H1 (cell line): ENCODE measurements at regions not wholly inside any gene's neighbourhood (a gene's known extent, or its start where the extent isn't known, plus 50 kb on each side); places are given as distances from the start of the nearest gene placed in this dataset.

Experiments
- CTCF ChIA-PET: fragments of 300-600 bp; sonication (Branson Sonifier 250); formaldehyde crosslinking; loops from one replicate; lab custom pipeline; 2021; ENCODE audit not compliant: partially characterized antibody; lab: Charles Lee
- POLR2A ChIA-PET: fragments of 300-600 bp; sonication (Branson Sonifier 250); formaldehyde crosslinking; loops from one replicate; lab custom pipeline; 2021; ENCODE audit warnings: inconsistent platforms; ENCODE audit not compliant: partially characterized antibody; lab: Charles Lee
- DNase-seq, 2 experiments: peaks; one replicate each; pipeline versions ENCODE4 v3.0.0 to v3.0.0-alpha.2; 2010 to 2022; ENCODE audit warnings: low spot score in 2 of 2, low read depth in 1 of 2, mixed read lengths in 1 of 2
- FAIRE-seq: peaks from 2 replicates; lab custom pipeline; 2011; peaks lifted over from hg19 to GRCh38; lab: Jason Lieb, UNC
- H2AFZ ChIP-seq: 2 replicates; pipeline ENCODE4 v1.8.1; 2012; ENCODE audit warnings: low read length, inconsistent platforms
- H2AK5ac ChIP-seq: 2 replicates; pipeline ENCODE4 v1.6.1; 2013; ENCODE audit warnings: low read depth, low read length
- H2BK120ac ChIP-seq: replicated peaks from 2 replicates; pipeline ENCODE3; 2013; ENCODE audit warnings: low read depth, low read length, inconsistent platforms
- H2BK12ac ChIP-seq: 2 replicates; pipeline ENCODE4 v1.6.1; 2013; ENCODE audit warnings: low read depth, low read length
- H2BK15ac ChIP-seq: 2 replicates; pipeline ENCODE4 v1.6.1; 2013; ENCODE audit warnings: low read length
- H2BK20ac ChIP-seq: 2 replicates; pipeline ENCODE4 v1.6.1; 2013; ENCODE audit warnings: low read length
- H2BK5ac ChIP-seq: 2 replicates; pipeline ENCODE4 v1.6.1; 2013; ENCODE audit warnings: low read depth, low read length
- H3K14ac ChIP-seq: 2 replicates; pipeline ENCODE4 v1.6.1; 2013; ENCODE audit warnings: inconsistent platforms; ENCODE audit not compliant: insufficient read length
- H3K18ac ChIP-seq: 2 replicates; pipeline ENCODE4 v1.6.1; 2013; ENCODE audit warnings: low read length; ENCODE audit errors: extremely low read depth
- H3K23ac ChIP-seq: 2 replicates; pipeline ENCODE4 v1.6.1; 2013; ENCODE audit warnings: inconsistent platforms; ENCODE audit not compliant: insufficient read length
- H3K23me2 ChIP-seq: 2 replicates; pipeline ENCODE4 v1.6.1; 2013; ENCODE audit warnings: low read depth, low read length
- H3K27ac ChIP-seq: 2 replicates; pipeline ENCODE4 v1.6.1; 2011; ENCODE audit warnings: low read depth, low read length, inconsistent platforms
- H3K27me3 ChIP-seq, 4 experiments: replicated peaks in 1 of 4; 1 replicate in 1 of 4; 2 replicates in 3 of 4; pipeline versions ENCODE4 v1.6.1 to v1.8.1; 2011 to 2013; ENCODE audit warnings: low read length in 3 of 4, mild to moderate bottlenecking in 3 of 4, inconsistent platforms in 2 of 4, mixed read lengths in 2 of 4, moderate library complexity in 1 of 4; ENCODE audit not compliant: control insufficient read depth in 3 of 4, insufficient read depth in 3 of 4; ENCODE audit errors: extremely low read depth in 1 of 4
- H3K36me3 ChIP-seq, 4 experiments: 2 replicates each; pipeline versions ENCODE4 v1.6.1 to v1.8.1; 2011 to 2013; ENCODE audit warnings: mild to moderate bottlenecking in 4 of 4, low read length in 3 of 4, moderate library complexity in 2 of 4, control low read depth in 1 of 4, inconsistent platforms in 1 of 4; ENCODE audit not compliant: insufficient read depth in 4 of 4, control insufficient read depth in 2 of 4
- H3K4ac ChIP-seq: replicated peaks from 2 replicates; pipeline ENCODE3; 2013; ENCODE audit warnings: low read length, low read depth, mixed read lengths, inconsistent platforms; ENCODE audit not compliant: insufficient read length
- H3K4me1 ChIP-seq, 4 experiments: replicated peaks in 1 of 4; 1 replicate in 1 of 4; 2 replicates in 3 of 4; pipeline versions ENCODE4 v1.6.1 to v1.8.1; 2011 to 2013; ENCODE audit warnings: low read length in 3 of 4, inconsistent platforms in 2 of 4, mixed read lengths in 1 of 4; ENCODE audit not compliant: insufficient read depth in 4 of 4, control insufficient read depth in 3 of 4
- H3K4me2 ChIP-seq, 2 experiments: 2 replicates each; pipeline versions ENCODE4 v1.6.1 to v1.8.1; 2011 to 2013; ENCODE audit warnings: low read depth in 2 of 2, low read length in 2 of 2, control low read depth in 1 of 2, inconsistent platforms in 1 of 2, mild to moderate bottlenecking in 1 of 2; ENCODE audit not compliant: insufficient read depth in 1 of 2
- H3K4me3 ChIP-seq, 4 experiments: fragments of 200-600, 300-600 bp in 1 of 4; sonication (generic), shearing (Covaris generic), sonication (Bioruptor Twin) in 1 of 4; 2 replicates each; pipeline versions ENCODE4 v1.5.1 to v1.8.1; 2011 to 2016; ENCODE audit warnings: low read length in 4 of 4, low read depth in 3 of 4, control low read depth in 2 of 4, inconsistent platforms in 2 of 4, mild to moderate bottlenecking in 2 of 4, mixed read lengths in 1 of 4, moderate library complexity in 1 of 4; ENCODE audit not compliant: insufficient read depth in 2 of 4; ENCODE audit errors: extremely low read depth in 1 of 4
- H3K56ac ChIP-seq: replicated peaks from 2 replicates; pipeline ENCODE3; 2013; ENCODE audit warnings: low read depth, mild to moderate bottlenecking, mixed read lengths, low read length, inconsistent platforms; ENCODE audit not compliant: insufficient read length
- H3K79me1 ChIP-seq: 2 replicates; pipeline ENCODE4 v1.6.1; 2013; ENCODE audit warnings: low read depth, low read length, control low read depth
- H3K79me2 ChIP-seq, 2 experiments: 2 replicates each; pipeline versions ENCODE4 v1.6.1 to v1.8.1; 2012 to 2013; ENCODE audit warnings: low read length in 2 of 2, mild to moderate bottlenecking in 2 of 2, inconsistent platforms in 1 of 2; ENCODE audit not compliant: insufficient read depth in 2 of 2, control insufficient read depth in 1 of 2
- H3K9ac ChIP-seq, 4 experiments: replicated peaks in 1 of 4; 1 replicate in 1 of 4; 2 replicates in 3 of 4; pipeline versions ENCODE4 v1.6.1 to v1.8.1; 2011 to 2013; ENCODE audit warnings: low read depth in 3 of 4, low read length in 3 of 4, control low read depth in 2 of 4, mild to moderate bottlenecking in 2 of 4, moderate library complexity in 2 of 4, inconsistent platforms in 1 of 4; ENCODE audit errors: extremely low read depth in 1 of 4
- H3K9me3 ChIP-seq, 2 experiments: 2 replicates each; pipeline versions ENCODE4 v1.6.1 to v1.8.1; 2012 to 2013; ENCODE audit warnings: mild to moderate bottlenecking in 2 of 2, moderate library complexity in 2 of 2, control low read depth in 1 of 2, inconsistent platforms in 1 of 2, low read depth in 1 of 2, low read length in 1 of 2, mixed read lengths in 1 of 2; ENCODE audit not compliant: insufficient read depth in 2 of 2
- H4K20me1 ChIP-seq, 2 experiments: replicated peaks in 1 of 2; 2 replicates each; pipeline versions ENCODE3 to v1.8.1; 2011 to 2013; ENCODE audit warnings: inconsistent platforms in 2 of 2, low read length in 2 of 2, mild to moderate bottlenecking in 1 of 2; ENCODE audit not compliant: insufficient read depth in 2 of 2, control insufficient read depth in 1 of 2
- H4K5ac ChIP-seq: 2 replicates; pipeline ENCODE4 v1.6.1; 2013; ENCODE audit warnings: low read length, low read depth, mixed read lengths, inconsistent platforms; ENCODE audit not compliant: insufficient read length
- H4K8ac ChIP-seq: 2 replicates; pipeline ENCODE4 v1.8.0; 2013; ENCODE audit warnings: mild to moderate bottlenecking, moderate library complexity, low read length, inconsistent platforms; ENCODE audit not compliant: insufficient read depth; ENCODE audit errors: extremely low read depth
- H4K91ac ChIP-seq: replicated peaks from 2 replicates; pipeline ENCODE3; 2013; ENCODE audit warnings: low read length, mixed read lengths, inconsistent platforms; ENCODE audit not compliant: insufficient read length
- BACH1 ChIP-seq: IDR thresholded peaks from 2 replicates; pipeline ENCODE4 v1.6.1; 2012; ENCODE audit warnings: low read length, improper control_type of control experiment
- BCL11A ChIP-seq, 2 experiments: IDR thresholded peaks; one replicate each; pipeline ENCODE4 v1.6.1; 2011; ENCODE audit warnings: low read depth in 2 of 2, low read length in 2 of 2, mild to moderate bottlenecking in 2 of 2
- BRCA1 ChIP-seq: IDR thresholded peaks from 2 replicates; pipeline ENCODE4 v1.6.1; 2012; ENCODE audit warnings: low read depth, low read length, improper control_type of control experiment
- NANOG ChIP-seq: IDR thresholded peaks from 2 replicates; pipeline ENCODE4 v1.6.1; 2011; ENCODE audit warnings: low read length, low read depth, mild to moderate bottlenecking, inconsistent platforms; ENCODE audit not compliant: insufficient read depth, poor library complexity, severe bottlenecking
- PHF8 ChIP-seq: fragments of 200-600 bp; sonication (generic); conservative IDR thresholded peaks from 2 replicates; pipeline ENCODE4 v1.7.1; 2012; ENCODE audit warnings: low read depth, mild to moderate bottlenecking, inconsistent platforms, low read length, moderate library complexity
- TF ChIP-seq, protein P1 (sequence below): IDR thresholded peaks from 2 replicates; pipeline ENCODE4 v1.6.1; 2011; ENCODE audit warnings: low read depth, mild to moderate bottlenecking, low read length; ENCODE audit not compliant: insufficient read depth

DNA sequence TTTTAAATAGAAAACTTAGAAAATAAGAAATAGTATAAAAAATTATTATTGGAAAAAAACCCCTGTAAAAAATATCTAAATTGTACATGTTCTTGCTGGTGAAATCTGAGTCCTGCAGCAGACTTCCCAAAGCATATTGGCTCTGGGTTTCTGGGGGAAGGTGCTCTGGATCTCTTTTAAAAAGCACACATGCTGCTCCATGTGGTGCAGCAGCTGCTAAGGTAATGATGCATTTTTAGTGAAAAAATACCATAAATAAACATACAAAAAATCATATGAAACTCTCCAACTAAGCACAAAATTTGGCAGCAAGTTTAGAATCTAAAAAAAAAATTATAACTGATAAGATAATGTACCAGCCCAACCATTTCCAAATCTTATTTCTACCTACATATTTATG, 216.5 kb downstream of the GPD2 start (continued):
- TF ChIP-seq PHF8, result no peak

DNA sequence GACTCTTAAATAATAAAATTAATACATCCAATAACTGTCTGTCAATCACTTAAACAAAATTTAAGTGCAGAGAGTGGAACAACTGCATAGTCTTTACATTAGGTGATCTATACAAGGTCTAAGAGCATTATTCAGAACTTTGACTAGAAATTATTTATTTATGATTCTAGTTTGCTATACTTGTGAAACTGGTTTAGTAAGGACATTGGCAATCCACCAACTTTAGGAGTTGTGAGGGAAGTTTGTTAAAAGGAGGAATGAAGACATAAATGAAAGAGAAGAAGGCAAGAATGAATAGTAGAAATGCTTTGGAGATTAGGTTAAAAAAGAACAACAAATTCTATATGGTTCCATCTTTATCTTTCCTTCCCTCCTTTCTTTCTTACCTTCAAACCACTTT, 217.5 kb downstream of the GPD2 start:
- Histone ChIP-seq H3K79me1 (no peaks in the 10 kb centered on the region), H4K91ac (no peak overlapping the region), H3K23ac (no peak overlapping the region), H2BK120ac (no peak overlapping the region), H2AFZ (no peak overlapping the region), H3K56ac (no peak overlapping the region), H3K23me2 (no peaks in the 10 kb centered on the region), H2BK15ac (no peak overlapping the region), H2BK20ac (no peak overlapping the region), H4K20me1 (no peaks in the 10 kb centered on the region), H3K27me3 (no peaks in the 10 kb centered on the region), H2BK12ac (no peak overlapping the region), H3K4me2 (no peak overlapping the region), H3K4ac (no peak overlapping the region), H3K4me3 (no peak overlapping the region), H3K27ac (no peak overlapping the region), H3K4me1 (no peaks in the 10 kb centered on the region; a peak in 1 of 7 replicates), H3K9me3 (no peaks in the 10 kb centered on the region), H3K18ac (no peak overlapping the region), H2BK5ac (no peak overlapping the region), H4K5ac (no peak overlapping the region)
- POLR2A ChIA-PET, result no interaction called here
- no peak for FAIRE-seq
- DNase-seq, result no peak
- CTCF ChIA-PET, result interaction anchor here (1.6 kb wide), 1 partner anchor 8 kb away, joined by 3 read pairs; no protein-coding TSS in a partner anchor
- no peak for TF ChIP-seq BACH1
- no peak for TF ChIP-seq BRCA1
- TF ChIP-seq, protein P1, sequence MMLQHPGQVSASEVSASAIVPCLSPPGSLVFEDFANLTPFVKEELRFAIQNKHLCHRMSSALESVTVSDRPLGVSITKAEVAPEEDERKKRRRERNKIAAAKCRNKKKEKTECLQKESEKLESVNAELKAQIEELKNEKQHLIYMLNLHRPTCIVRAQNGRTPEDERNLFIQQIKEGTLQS, result no peak
- no peak for TF ChIP-seq NANOG
- TF ChIP-seq BCL11A (IDR thresholded peaks at IDR 0.05; ENCODE audit: low read depth in 2 of 2, low read length in 2 of 2), result no peak
- TF ChIP-seq, all 59 proteins: peak for 0
- no peak overlapping the region for H2AK5ac ChIP-seq
- H3K79me2 ChIP-seq, result no peaks in the 10 kb centered on the region
- no peak overlapping the region for H3K9ac ChIP-seq
- no peak overlapping the region for H3K14ac ChIP-seq
- no peak overlapping the region for H4K8ac ChIP-seq
- H3K36me3 ChIP-seq, result no peaks in the 10 kb centered on the region; a peak in 1 of 8 replicates
